ENCODE measurements at regions not wholly inside any gene's neighbourhood (a gene's known extent, or its start where the extent isn't known, plus 50 kb on each side); places are given as distances from the start of the nearest gene placed in this dataset.

DNA sequence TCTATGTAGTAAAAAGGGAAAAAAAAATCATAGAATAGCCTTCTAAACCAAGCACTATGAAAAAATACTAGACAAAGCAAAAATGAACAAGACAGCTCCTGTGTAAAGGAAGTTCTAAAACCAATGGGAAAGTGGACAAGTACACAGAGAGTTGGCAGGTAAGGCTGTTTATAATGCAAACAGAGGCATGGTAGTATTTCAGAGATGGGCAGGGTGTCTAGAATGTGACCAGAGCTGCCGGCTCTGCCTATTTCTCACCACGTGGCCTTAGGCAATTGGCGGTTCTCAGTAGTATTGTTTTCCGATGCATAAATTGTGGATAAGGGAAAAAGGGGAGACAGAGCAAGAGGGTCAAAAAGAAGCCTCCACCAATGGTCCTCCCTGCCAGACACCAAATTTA, 173.6 kb downstream of the ANKRD30B start:
- Histone ChIP-seq H3K4me1 (ENCODE audit: insufficient read depth, low read length) (no peaks in the 10 kb centered on the region), H3K4me3 (ENCODE audit: low read length) (no peak overlapping the region), H3K9me3 (ENCODE audit: control insufficient read depth in 1 of 2, insufficient read depth in 1 of 2, low read length in 2 of 2) (no peaks in the 10 kb centered on the region), H3K27me3 (ENCODE audit: control insufficient read depth in 1 of 2, insufficient read depth in 2 of 2, low read length in 2 of 2) (no peaks in the 10 kb centered on the region), H3K36me3 (ENCODE audit: insufficient read depth, low read length) (no peaks in the 10 kb centered on the region), H3K27ac (ENCODE audit: low read depth in 1 of 2, low read length in 2 of 2) (no peak overlapping the region)
- Mint-ChIP-seq H3K9me3 (no peaks in the 10 kb centered on the region), H3K4me1 (ENCODE audit: low read depth) (no peaks in the 10 kb centered on the region), H3K4me3 (no peak overlapping the region), H3K27ac (no peak overlapping the region), H3K27me3 (no peaks in the 10 kb centered on the region), H3K36me3 (ENCODE audit: low read depth) (no peaks in the 10 kb centered on the region)
- ChIA-PET CTCF (no interaction called here), POLR2A (no interaction called here)
- TF ChIP-seq, protein P1, sequence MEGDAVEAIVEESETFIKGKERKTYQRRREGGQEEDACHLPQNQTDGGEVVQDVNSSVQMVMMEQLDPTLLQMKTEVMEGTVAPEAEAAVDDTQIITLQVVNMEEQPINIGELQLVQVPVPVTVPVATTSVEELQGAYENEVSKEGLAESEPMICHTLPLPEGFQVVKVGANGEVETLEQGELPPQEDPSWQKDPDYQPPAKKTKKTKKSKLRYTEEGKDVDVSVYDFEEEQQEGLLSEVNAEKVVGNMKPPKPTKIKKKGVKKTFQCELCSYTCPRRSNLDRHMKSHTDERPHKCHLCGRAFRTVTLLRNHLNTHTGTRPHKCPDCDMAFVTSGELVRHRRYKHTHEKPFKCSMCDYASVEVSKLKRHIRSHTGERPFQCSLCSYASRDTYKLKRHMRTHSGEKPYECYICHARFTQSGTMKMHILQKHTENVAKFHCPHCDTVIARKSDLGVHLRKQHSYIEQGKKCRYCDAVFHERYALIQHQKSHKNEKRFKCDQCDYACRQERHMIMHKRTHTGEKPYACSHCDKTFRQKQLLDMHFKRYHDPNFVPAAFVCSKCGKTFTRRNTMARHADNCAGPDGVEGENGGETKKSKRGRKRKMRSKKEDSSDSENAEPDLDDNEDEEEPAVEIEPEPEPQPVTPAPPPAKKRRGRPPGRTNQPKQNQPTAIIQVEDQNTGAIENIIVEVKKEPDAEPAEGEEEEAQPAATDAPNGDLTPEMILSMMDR (IDR thresholded peaks at IDR 0.05): no peak
- DNase-seq (no peak), ATAC-seq (ENCODE audit: poor library complexity) (no peak)
- intact Hi-C loops (cut with DNase I, micrococcal nuclease): no loop called here

DNA sequence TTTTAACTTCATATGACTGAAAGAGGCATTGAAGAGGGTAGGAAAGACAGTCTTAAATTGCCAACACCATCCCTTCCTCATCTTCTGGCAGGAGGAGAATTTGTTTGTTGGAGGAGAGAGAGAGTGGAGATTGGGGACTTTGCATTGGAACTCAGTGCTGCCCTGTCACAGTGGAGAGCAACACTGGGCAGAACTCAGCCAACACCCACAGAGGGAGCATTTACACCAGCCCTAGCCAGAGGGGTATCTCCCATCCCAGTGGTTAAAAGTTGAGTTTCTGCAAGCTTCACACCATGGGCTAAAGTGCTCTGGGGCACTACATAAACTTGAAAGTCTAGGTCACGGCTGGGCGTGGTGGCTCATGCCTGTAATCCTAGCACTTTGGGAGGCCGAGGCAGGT, 174.1 kb downstream of the ANKRD30B start:
- H3K4me1 ChIP-seq (ENCODE audit: insufficient read depth, low read length): no peaks in the 10 kb centered on the region
- TF ChIP-seq, protein P1 (IDR thresholded peaks at IDR 0.05): no peak
- no peaks in the 10 kb centered on the region for H3K36me3 Mint-ChIP-seq (ENCODE audit: low read depth)
- H3K9me3 Mint-ChIP-seq: no peaks in the 10 kb centered on the region
- H3K27me3 ChIP-seq (ENCODE audit: control insufficient read depth in 1 of 2, insufficient read depth in 2 of 2, low read length in 2 of 2): no peaks in the 10 kb centered on the region
- ChIA-PET CTCF (no interaction called here), POLR2A (no interaction called here)
- no peaks in the 10 kb centered on the region for H3K9me3 ChIP-seq (ENCODE audit: control insufficient read depth in 1 of 2, insufficient read depth in 1 of 2, low read length in 2 of 2)
- no peak overlapping the region for H3K27ac Mint-ChIP-seq
- H3K27me3 Mint-ChIP-seq: no peaks in the 10 kb centered on the region
- intact Hi-C loops (cut with DNase I, micrococcal nuclease): no loop called here
- DNase-seq (no peak), ATAC-seq (ENCODE audit: poor library complexity) (no peak)
- H3K4me3 ChIP-seq (ENCODE audit: low read length): no peak overlapping the region
- H3K4me3 Mint-ChIP-seq: no peak overlapping the region
- H3K4me1 Mint-ChIP-seq (ENCODE audit: low read depth): no peaks in the 10 kb centered on the region
- no peaks in the 10 kb centered on the region for H3K36me3 ChIP-seq (ENCODE audit: insufficient read depth, low read length)
- no peak overlapping the region for H3K27ac ChIP-seq (ENCODE audit: low read depth in 1 of 2, low read length in 2 of 2)

DNA sequence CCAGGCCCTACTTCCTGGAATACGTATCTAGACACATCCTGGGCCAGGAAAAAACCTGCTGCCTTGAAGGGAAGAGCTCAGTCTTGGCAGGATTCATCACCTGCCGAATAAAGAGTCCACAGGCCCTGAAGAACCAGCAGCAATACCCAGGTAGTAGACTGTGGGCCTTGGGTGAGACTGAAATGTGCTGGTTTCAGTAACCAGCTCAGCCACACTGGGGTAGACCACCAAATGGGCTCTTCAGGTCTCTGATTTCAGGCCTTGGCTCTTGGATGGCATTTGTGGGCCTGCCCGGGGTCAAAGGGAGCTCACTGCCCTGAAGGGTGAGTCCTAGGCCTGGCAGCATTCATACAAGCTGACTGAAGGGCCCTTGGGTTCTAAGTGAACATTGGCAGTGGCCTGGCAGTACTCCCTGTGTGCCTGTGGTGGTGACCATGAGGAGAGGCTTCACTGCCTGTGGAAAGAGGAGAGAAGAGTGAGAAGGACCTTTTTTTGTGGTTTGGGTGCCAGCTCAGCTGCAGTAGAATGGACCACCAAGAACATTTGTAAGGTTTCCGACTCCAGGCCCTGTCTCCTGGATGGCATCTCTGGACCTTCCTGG, 175.1 kb downstream of the ANKRD30B start:
- H3K27me3 ChIP-seq (ENCODE audit: control insufficient read depth in 1 of 2, insufficient read depth in 2 of 2, low read length in 2 of 2): no peaks in the 10 kb centered on the region
- POLR2A ChIA-PET: no interaction called here
- no peaks in the 10 kb centered on the region for H3K9me3 Mint-ChIP-seq
- H3K27me3 Mint-ChIP-seq: no peaks in the 10 kb centered on the region
- no peak overlapping the region for H3K4me3 ChIP-seq (ENCODE audit: low read length)
- CTCF ChIA-PET: no interaction called here
- ATAC-seq (ENCODE audit: poor library complexity) (no peak), DNase-seq (no peak)
- H3K27ac Mint-ChIP-seq: no peak overlapping the region
- no peak overlapping the region for H3K27ac ChIP-seq (ENCODE audit: low read depth in 1 of 2, low read length in 2 of 2)
- H3K4me3 Mint-ChIP-seq: no peak overlapping the region
- H3K4me1 ChIP-seq (ENCODE audit: insufficient read depth, low read length): no peaks in the 10 kb centered on the region
- no peaks in the 10 kb centered on the region for H3K9me3 ChIP-seq (ENCODE audit: control insufficient read depth in 1 of 2, insufficient read depth in 1 of 2, low read length in 2 of 2)
- intact Hi-C loops (cut with DNase I, micrococcal nuclease): no loop called here
- H3K36me3 ChIP-seq (ENCODE audit: insufficient read depth, low read length): no peaks in the 10 kb centered on the region
- no peaks in the 10 kb centered on the region for H3K4me1 Mint-ChIP-seq (ENCODE audit: low read depth)
- H3K36me3 Mint-ChIP-seq (ENCODE audit: low read depth): no peaks in the 10 kb centered on the region
- TF ChIP-seq, protein P1 (IDR thresholded peaks at IDR 0.05): no peak
